Endothelial cell of umbilical vein (primary cell): ENCODE measurements at regions not wholly inside any gene's neighbourhood (a gene's known extent, or its start where the extent isn't known, plus 50 kb on each side); places are given as distances from the start of the nearest gene placed in this dataset.

Experiments
- EZH2 ChIP-seq: IDR thresholded peaks from 2 replicates; pipeline ENCODE4 v1.6.1; 2012; ENCODE audit warnings: borderline replicate concordance, low read depth, mild to moderate bottlenecking, moderate library complexity, low read length, inconsistent platforms; ENCODE audit not compliant: severe bottlenecking
- POLR2A ChIP-seq: IDR thresholded peaks from 2 replicates; pipeline ENCODE4 v1.6.1; 2012; ENCODE audit warnings: low read depth, mild to moderate bottlenecking, control low read depth, low read length
- TF ChIP-seq, protein P1 (sequence below), 2 donors: IDR thresholded peaks; 1 replicate in 1 of 2; 2 replicates in 1 of 2; pipeline ENCODE4 v1.5.1; 2011; ENCODE audit warnings: low read length in 2 of 2, mild to moderate bottlenecking in 2 of 2, moderate library complexity in 2 of 2, control low read depth in 1 of 2, inconsistent platforms in 1 of 2, low read depth in 1 of 2; ENCODE audit not compliant: insufficient read depth in 1 of 2; ENCODE audit errors: extremely low read depth in 1 of 2

GRCh38 chr3:117725314-117725713 is 1015.7 kb downstream of the TUSC7 start:
- TF ChIP-seq POLR2A (no peak), EZH2 (no peak)
- TF ChIP-seq, protein P1, sequence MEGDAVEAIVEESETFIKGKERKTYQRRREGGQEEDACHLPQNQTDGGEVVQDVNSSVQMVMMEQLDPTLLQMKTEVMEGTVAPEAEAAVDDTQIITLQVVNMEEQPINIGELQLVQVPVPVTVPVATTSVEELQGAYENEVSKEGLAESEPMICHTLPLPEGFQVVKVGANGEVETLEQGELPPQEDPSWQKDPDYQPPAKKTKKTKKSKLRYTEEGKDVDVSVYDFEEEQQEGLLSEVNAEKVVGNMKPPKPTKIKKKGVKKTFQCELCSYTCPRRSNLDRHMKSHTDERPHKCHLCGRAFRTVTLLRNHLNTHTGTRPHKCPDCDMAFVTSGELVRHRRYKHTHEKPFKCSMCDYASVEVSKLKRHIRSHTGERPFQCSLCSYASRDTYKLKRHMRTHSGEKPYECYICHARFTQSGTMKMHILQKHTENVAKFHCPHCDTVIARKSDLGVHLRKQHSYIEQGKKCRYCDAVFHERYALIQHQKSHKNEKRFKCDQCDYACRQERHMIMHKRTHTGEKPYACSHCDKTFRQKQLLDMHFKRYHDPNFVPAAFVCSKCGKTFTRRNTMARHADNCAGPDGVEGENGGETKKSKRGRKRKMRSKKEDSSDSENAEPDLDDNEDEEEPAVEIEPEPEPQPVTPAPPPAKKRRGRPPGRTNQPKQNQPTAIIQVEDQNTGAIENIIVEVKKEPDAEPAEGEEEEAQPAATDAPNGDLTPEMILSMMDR (IDR thresholded peaks at IDR 0.05; ENCODE audit: extremely low read depth in 1 of 2, insufficient read depth in 1 of 2, low read depth in 1 of 2, low read length in 2 of 2), result no peak
